Myocyte (in vitro differentiated cells): ENCODE measurements at regions not wholly inside any gene's neighbourhood (a gene's known extent, or its start where the extent isn't known, plus 50 kb on each side); places are given as distances from the start of the nearest gene placed in this dataset.
A peak's percentile ranks its signal among the peaks of the same experiment; 100 is the strongest.
"Not testable (repeated sequence)": the region's sequence is repeated elsewhere in the genome, so short reads cannot be mapped to it uniquely, and the experiment has no call there.

ENCODE experiments used
- DNase-seq: peaks from one replicate; pipeline ENCODE4 v3.0.0-alpha.2; 2012; ENCODE audit warnings: low read depth

GRCh38 chr4:71206763-71207162 lies 132.1 kb upstream of the SLC4A4 start:
- peak; percentile 71 for DNase-seq

GRCh38 chr4:71209161-71209560 lies 129.7 kb upstream of the SLC4A4 start:
- DNase-seq: peak; percentile 26

GRCh38 chr4:71210823-71211222 lies 128.0 kb upstream of the SLC4A4 start:
- DNase-seq: no peak

GRCh38 chr4:71211748-71212147 lies 127.1 kb upstream of the SLC4A4 start:
- no peak for DNase-seq

- DNase-seq: no peak
These were observed 126.6 kb upstream of the SLC4A4 start for GRCh38 chr4:71212216-71212615.

- DNase-seq: no peak
These were observed 124.2 kb upstream of the SLC4A4 start for GRCh38 chr4:71214578-71214977.

- DNase-seq: no peak
These were observed 122.4 kb upstream of the SLC4A4 start for GRCh38 chr4:71216316-71216959.

- no peak for DNase-seq
These were observed 121.1 kb upstream of the SLC4A4 start for GRCh38 chr4:71217688-71218087.

- not testable (repeated sequence) for DNase-seq
These were observed 118.0 kb upstream of the SLC4A4 start for GRCh38 chr4:71220848-71221247.

GRCh38 chr4:71221510-71222466 lies 117.0 kb upstream of the SLC4A4 start:
- no peak for DNase-seq

- DNase-seq: peak; percentile 36
These were observed 116.2 kb upstream of the SLC4A4 start for GRCh38 chr4:71222661-71223060.

- DNase-seq: peak; percentile 74
These were observed 109.1 kb upstream of the SLC4A4 start for GRCh38 chr4:71229477-71230270.

GRCh38 chr4:71230271-71231128 lies 108.3 kb upstream of the SLC4A4 start:
- DNase-seq: no peak

GRCh38 chr4:71231129-71232055 lies 107.4 kb upstream of the SLC4A4 start:
- peak; percentile 99 for DNase-seq

GRCh38 chr4:71232056-71232430 lies 106.8 kb upstream of the SLC4A4 start:
- no peak for DNase-seq

- DNase-seq: no peak
These were observed 106.0 kb upstream of the SLC4A4 start for GRCh38 chr4:71232846-71233245.

GRCh38 chr4:71235311-71236201 lies 103.3 kb upstream of the SLC4A4 start:
- DNase-seq: peak; percentile 24

- no peak for DNase-seq
These were observed 102.6 kb upstream of the SLC4A4 start for GRCh38 chr4:71236226-71236625.

GRCh38 chr4:71237641-71238040 lies 101.2 kb upstream of the SLC4A4 start:
- no peak for DNase-seq
